ENCODE measurements at regions not wholly inside any gene's neighbourhood (a gene's known extent, or its start where the extent isn't known, plus 50 kb on each side); places are given as distances from the start of the nearest gene placed in this dataset.
"Not testable (repeated sequence)": the region's sequence is repeated elsewhere in the genome, so short reads cannot be mapped to it uniquely, and the experiment has no call there.

- DNase-seq (ENCODE audit: low spot score), result not testable (repeated sequence)
Observed at GRCh38 chr7:3162798-3163197, 119.1 kb upstream of the CARD11 start.

GRCh38 chr7:3164380-3164792, 120.7 kb upstream of the CARD11 start:
- DNase-seq (ENCODE audit: low spot score), result no peak

GRCh38 chr7:3165681-3166580, 122.3 kb upstream of the CARD11 start:
- no peak for DNase-seq (ENCODE audit: low spot score)

DNA sequence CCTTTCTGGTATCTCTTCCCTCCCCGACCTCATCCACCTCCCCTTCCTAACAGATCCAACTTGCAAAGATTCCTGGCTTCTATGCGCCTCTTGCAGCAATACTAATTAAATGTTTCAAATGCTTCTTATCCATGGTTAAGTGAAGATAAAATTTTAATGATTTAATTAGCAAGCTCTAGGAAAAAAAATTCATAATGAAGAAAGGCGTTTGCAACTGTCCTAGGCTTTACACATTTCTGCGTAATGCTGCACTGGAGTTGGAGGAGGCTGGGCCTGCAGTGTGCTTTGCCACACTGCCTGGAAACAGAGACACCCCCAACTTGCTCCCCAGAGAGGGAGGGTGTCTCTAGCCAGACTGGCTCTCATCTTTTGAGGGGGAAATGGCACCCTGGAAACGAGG, 123.9 kb upstream of the CARD11 start:
- no peak for DNase-seq (ENCODE audit: low spot score)

GRCh38 chr7:3168370-3168769, 124.7 kb upstream of the CARD11 start:
- DNase-seq (ENCODE audit: low spot score), result no peak

GRCh38 chr7:3168869-3169268, 125.2 kb upstream of the CARD11 start:
- DNase-seq (ENCODE audit: low spot score), result no peak

DNA sequence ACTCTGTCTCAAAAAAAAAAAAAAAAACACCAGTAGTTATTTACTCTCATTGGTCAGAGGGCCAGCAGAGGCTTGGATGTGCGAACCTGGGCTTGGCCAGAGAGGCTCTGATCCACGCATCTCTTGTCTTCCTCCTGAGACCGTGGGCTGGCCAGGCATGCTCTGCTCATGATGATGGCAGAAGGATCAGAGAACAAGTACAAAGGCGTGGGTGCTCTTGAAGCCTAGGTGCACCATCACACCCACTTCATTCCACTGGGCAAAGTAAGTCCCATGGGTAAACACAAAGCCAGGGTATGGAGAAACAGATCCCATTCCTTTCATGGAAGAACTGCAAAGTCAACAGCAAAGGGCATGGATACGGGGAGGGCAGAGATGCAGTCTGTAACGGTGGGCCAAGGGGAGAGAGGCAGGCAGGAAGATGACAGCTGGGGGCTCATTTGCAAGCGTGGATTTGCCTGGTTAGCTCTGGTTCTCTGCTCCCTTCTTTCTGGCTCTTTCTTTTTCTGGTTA, 128.2 kb upstream of the SDK1 start:
- no peak for DNase-seq (ENCODE audit: low spot score)

DNA sequence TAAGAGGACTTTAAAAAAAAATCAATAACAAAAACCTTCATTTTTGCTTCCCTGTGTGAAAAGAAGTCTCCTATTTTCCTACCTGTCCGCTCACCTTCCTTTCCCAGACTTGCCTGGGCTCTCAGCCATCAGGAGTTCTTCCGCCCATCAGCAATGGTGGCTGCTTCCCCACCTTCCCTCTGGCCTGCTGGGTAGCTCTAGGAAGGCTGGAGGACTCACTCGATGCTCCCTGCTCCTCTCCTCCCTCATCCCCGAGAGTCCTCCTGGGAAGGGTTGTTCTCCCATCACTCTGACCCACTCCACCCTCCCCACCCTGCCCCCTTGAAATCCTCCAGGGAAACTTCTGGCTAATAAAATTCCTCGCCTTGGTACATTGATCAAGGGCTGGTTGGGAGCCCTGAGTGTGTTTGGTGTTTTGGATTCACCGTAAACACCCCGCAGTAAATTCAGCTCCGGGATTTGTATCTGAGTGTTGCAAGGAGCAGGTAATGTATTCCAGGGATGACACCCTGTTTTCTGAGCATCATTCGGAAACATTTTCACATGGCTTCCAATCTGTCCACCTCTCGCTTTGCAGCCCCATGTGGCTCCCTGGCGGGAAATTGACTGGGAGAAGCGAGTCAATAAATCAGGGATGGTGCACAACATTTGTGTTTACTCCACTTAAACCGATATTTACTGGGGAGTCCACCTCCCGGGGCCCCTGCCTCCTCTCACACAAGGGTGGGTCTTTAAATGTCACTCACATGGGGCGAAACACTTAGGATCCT, 126.4 kb upstream of the SDK1 start:
- DNase-seq (ENCODE audit: low spot score), result no peak

DNA sequence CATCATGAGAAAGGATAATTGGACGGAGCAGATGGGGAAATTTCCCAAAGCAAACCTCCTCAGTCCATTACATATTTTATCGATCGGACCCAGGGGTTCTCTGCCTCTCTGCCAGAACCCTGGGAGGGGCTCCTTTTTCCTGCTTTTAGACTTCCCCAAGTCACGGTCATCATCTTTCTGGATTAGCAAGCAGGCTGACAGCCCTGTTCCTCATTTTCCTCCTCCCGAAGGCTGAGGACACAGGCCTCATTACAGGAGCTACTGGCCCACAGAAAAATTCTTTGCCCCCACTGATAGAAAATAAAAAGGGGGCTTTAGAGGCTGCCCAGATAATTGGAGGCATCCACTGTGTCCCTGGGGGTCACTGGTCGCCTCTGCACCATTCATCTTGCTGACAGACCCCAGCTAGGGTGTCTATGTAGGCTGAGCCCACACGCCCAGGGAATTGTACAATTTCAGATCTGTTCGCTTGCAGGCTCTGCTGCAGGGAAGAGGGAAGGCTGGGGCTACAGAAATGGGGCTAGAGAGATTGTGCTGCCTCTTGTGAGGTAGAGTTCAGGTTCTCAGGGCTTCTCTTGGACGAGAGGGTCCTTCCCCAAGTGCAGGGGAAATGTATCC, 125.7 kb upstream of the SDK1 start:
- no peak for DNase-seq (ENCODE audit: low spot score)

- DNase-seq (ENCODE audit: low spot score), result no peak
Observed at GRCh38 chr7:3176112-3177000, 124.7 kb upstream of the SDK1 start.

GRCh38 chr7:3177271-3177670, 123.8 kb upstream of the SDK1 start:
- no peak for DNase-seq (ENCODE audit: low spot score)

- no peak for DNase-seq (ENCODE audit: low spot score)
Observed at GRCh38 chr7:3179456-3179855, 121.6 kb upstream of the SDK1 start.

DNA sequence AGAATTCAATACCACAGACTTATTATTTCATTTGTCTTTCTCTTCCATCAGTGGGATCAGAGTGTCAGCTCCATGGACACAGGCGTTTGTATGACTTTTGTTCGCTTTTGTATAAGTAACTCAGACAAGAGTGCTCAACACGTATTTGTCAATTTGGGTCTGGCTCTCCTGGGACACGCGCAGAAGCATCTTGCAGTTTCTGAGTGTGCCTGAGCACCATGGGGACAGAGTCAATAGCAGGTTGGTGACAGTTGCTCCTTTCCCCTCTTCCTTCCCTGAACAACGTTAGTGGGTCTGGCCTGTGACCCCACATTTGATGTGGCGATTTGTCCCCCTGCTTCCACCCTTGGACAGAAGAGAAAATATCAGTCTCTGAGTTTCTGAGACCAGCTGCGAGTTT, 120.4 kb upstream of the SDK1 start:
- DNase-seq (ENCODE audit: low spot score), result no peak

- not testable (repeated sequence) for DNase-seq (ENCODE audit: low spot score)
Observed at GRCh38 chr7:3182055-3182454, 119.0 kb upstream of the SDK1 start.

- no peak for DNase-seq (ENCODE audit: low spot score)
Observed at GRCh38 chr7:3187444-3188040, 113.5 kb upstream of the SDK1 start.

GRCh38 chr7:3188946-3189345, 112.1 kb upstream of the SDK1 start:
- DNase-seq (ENCODE audit: low spot score), result no peak

GRCh38 chr7:3191548-3191947, 109.5 kb upstream of the SDK1 start:
- no peak for DNase-seq (ENCODE audit: low spot score)

DNA sequence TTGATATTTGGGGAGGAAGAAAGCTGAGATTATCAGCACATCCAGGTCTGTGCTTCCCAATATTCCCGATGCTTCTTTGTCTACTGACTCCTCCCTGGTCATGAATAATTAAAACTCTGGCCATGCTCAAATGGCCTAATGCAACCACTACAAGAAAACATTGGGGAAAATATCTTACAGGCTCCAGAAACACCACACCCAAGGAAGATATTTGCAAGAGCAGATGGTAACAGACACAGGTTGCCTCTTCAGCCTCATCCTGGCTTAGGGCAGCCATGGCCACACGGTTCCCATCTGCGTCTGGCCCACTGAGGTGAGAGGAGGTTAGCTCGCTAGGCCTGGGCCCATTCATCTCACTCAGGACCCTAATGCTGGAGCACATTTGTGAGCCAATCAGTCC, 108.4 kb upstream of the SDK1 start:
- DNase-seq (ENCODE audit: low spot score), result no peak

DNA sequence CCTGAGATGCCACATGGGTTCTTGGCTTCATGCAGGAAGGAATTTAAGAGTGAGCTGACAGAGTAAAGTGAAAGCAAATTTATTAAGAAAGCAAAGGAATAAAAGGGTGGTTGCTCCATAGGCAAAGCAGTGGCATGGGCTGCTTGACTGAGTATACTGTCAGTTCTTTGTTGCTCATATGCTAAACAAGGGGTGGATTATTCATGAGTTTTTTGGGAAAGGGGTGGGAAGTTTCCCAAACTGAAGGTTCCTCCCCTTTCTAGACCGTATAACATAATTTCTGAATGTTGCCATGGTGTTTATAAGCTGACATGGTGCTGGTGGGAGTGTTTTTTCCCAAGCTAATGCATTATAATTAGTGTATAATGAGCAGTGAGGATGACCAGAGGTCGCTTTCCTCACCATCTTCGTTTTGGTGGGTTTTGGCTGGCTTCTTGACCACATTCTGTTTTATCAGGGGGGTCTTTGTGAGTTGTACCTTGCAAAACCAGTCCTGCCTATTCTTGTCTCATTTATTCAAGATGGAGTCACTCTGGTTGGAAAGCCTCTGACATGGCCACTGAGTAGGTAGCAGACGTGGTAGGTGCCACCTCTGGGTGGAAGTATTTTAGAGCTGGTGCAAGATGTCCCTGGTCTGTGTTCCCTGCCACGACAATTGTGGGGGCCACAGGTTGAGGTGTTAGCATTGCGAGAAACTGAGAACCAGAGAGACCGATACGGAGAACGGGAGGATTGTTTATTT, 107.5 kb upstream of the SDK1 start:
- DNase-seq (ENCODE audit: low spot score), result no peak

GRCh38 chr7:3194501-3195141, 106.4 kb upstream of the SDK1 start:
- no peak for DNase-seq (ENCODE audit: low spot score)
